Activated B cell treated with CpG ODN at 0.5 μM for 24 hours (primary cell): ENCODE measurements at regions not wholly inside any gene's neighbourhood (a gene's known extent, or its start where the extent isn't known, plus 50 kb on each side); places are given as distances from the start of the nearest gene placed in this dataset.

Experiments used
- ATAC-seq: fragments of 200-7000 bp; cut with Tn5 transposase; one replicate; pipeline ENCODE4 v1.10.0; 2021; ENCODE audit warnings: low read depth, mild to moderate bottlenecking, moderate library complexity
- CTCF ChIA-PET: fragments of 350-600 bp; sonication (Branson Sonifier 250); formaldehyde crosslinking; loops from one replicate; lab custom pipeline; 2021; ENCODE audit warnings: antibody characterized with exemption; lab: Charles Lee
- POLR2A ChIA-PET: fragments of 350-600 bp; sonication (Branson Sonifier 250); formaldehyde crosslinking; loops from one replicate; lab custom pipeline; 2021; ENCODE audit warnings: antibody characterized with exemption; lab: Charles Lee
- DNase-seq: peaks from one replicate; pipeline ENCODE4 v3.0.0; 2022
- H3K27ac Mint-ChIP-seq: one replicate; pipeline ENCODE4 v1.8.0; 2020; ENCODE audit warnings: mixed read lengths
- H3K27me3 Mint-ChIP-seq: one replicate; pipeline ENCODE4 v1.8.0; 2021; ENCODE audit warnings: mixed read lengths
- H3K36me3 Mint-ChIP-seq: one replicate; pipeline ENCODE4 v1.8.0; 2021; ENCODE audit warnings: low read depth, mixed read lengths
- H3K4me1 Mint-ChIP-seq: one replicate; pipeline ENCODE4 v1.8.0; 2021; ENCODE audit warnings: mixed read lengths
- H3K4me3 Mint-ChIP-seq: one replicate; pipeline ENCODE4 v1.8.0; 2020; ENCODE audit warnings: mild to moderate bottlenecking, mixed read lengths
- H3K9me3 Mint-ChIP-seq: one replicate; pipeline ENCODE4 v1.8.0; 2020; ENCODE audit warnings: mixed read lengths
- CTCF ChIP-seq: fragments of 200-600 bp; IDR thresholded peaks from one replicate; pipeline ENCODE4 v1.8.0; 2022; ENCODE audit warnings: antibody characterized with exemption, mild to moderate bottlenecking
- intact Hi-C: fragments of 100-400 bp; cut with micrococcal nuclease; formaldehyde crosslinking; loops from one replicate; pipeline ENCODE4 v1.15.1; 2024

DNA sequence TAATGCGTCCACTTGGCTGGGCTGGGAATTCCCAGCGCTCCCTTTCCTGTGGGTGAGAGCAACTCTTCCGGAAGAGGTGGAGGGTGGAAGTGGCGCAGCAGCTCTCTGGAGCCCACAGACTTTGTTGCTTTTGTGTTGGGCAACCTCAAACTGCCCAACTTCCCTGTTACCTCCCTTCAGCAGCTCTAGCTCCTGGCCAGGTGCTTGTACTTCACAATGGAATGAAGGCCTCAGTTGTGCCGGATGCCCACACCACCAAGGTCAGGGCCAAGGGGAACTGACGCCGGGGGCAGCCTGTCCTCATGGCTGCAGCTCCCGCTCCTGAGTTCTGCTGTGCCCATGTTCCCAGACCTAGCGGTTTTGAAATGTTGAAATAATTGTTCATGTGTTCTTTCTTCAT lies 322.9 kb downstream of the GALR1 start:
- ChIA-PET POLR2A (no interaction called here), CTCF (no interaction called here)
- Mint-ChIP-seq H3K4me3 (no peak overlapping the region), H3K27me3 (no peaks in the 10 kb centered on the region), H3K27ac (no peak overlapping the region), H3K36me3 (no peaks in the 10 kb centered on the region), H3K4me1 (no peaks in the 10 kb centered on the region), H3K9me3 (no peaks in the 10 kb centered on the region)
- no peak for TF ChIP-seq CTCF
- intact Hi-C loops, result no loop called here
- ATAC-seq (no peak), DNase-seq (no peak)

DNA sequence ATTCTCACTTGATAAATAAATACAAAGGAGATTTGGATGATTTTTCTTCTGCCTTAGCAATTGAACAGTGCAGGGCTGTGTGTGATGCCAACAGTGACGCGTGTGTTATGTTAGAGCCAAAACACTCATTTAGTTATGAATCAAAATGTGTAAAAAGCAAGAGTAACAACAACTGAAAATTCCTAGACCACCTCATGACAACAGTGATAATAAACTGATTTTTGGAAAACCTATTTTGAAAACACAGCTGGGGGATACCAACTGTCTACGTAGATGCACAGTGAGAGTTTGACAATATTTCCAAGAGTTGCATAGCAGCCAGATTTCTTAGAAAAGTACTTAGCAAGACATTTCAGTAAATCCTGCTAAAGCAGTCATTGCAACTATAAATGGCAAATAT lies 323.9 kb downstream of the GALR1 start:
- Mint-ChIP-seq H3K36me3 (no peaks in the 10 kb centered on the region), H3K9me3 (no peaks in the 10 kb centered on the region), H3K27ac (no peak overlapping the region), H3K4me3 (no peak overlapping the region), H3K27me3 (no peaks in the 10 kb centered on the region), H3K4me1 (no peaks in the 10 kb centered on the region)
- POLR2A ChIA-PET, result no interaction called here
- intact Hi-C loops, result no loop called here
- ATAC-seq (no peak), DNase-seq (no peak)
- no peak for TF ChIP-seq CTCF
- CTCF ChIA-PET, result no interaction called here

GRCh38 chr18:77590943-77591515 lies 341.4 kb downstream of the GALR1 start:
- Mint-ChIP-seq H3K9me3 (no peaks in the 10 kb centered on the region), H3K36me3 (no peaks in the 10 kb centered on the region)

DNA sequence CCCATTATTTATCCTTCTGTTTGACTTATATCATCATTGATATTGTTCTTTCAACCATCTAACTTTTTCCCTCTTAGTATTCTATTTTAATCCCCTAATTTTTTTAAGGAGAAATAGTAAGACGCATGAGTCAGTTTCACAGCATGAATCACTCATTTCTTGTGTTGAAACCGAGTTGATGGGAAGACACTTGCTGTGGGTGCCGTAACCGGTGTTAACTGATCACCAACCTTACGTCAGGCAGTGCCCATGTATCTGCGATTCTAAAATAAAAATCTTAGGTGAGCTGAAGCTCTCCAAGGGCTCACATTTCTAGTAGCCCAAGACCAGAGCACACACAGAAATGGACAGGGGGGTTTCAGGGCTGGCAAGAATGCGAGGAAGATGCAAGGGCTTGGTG lies 348.1 kb downstream of the GALR1 start:
- Mint-ChIP-seq H3K9me3 (no peaks in the 10 kb centered on the region), H3K27ac (no peak overlapping the region), H3K4me1 (no peaks in the 10 kb centered on the region), H3K36me3 (no peaks in the 10 kb centered on the region), H3K4me3 (no peak overlapping the region), H3K27me3 (peaks cover 3% of the 10 kb centered on the region)
- DNase-seq (no peak), ATAC-seq (no peak)
- intact Hi-C loops, result no loop called here
- ChIA-PET CTCF (no interaction called here), POLR2A (no interaction called here)
- no peak for TF ChIP-seq CTCF

More at GRCh38 chr18:77590943-77591515, 341.4 kb downstream of the GALR1 start:
- DNase-seq (no peak), ATAC-seq (no peak)
- Mint-ChIP-seq H3K27me3 (peaks cover 3% of the 10 kb centered on the region), H3K27ac (no peak overlapping the region), H3K4me3 (no peak overlapping the region), H3K4me1 (no peaks in the 10 kb centered on the region)
- ChIA-PET CTCF (no interaction called here), POLR2A (no interaction called here)
- intact Hi-C loops, result no loop called here
- TF ChIP-seq CTCF, result no peak

DNA sequence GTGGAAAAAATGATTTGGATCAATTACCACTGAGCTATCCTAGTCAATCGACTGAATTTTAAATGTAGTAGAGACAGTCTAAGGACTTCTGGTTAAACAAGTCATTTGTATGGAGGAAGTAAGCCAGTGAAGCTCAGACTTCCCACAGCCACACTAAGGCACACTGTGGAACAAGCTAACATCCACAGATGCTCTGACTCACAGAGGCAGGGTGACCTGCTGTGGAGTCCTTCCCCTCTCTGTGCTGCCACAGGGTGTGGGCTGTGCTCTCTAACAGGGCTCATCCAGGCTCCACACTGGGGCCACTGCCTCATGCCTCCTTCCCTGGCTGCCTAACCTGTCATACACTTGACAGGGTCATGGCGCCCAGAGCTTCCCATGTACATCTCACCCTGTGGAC lies 351.0 kb downstream of the GALR1 start:
- Mint-ChIP-seq H3K4me1 (no peaks in the 10 kb centered on the region), H3K36me3 (no peaks in the 10 kb centered on the region), H3K4me3 (no peak overlapping the region), H3K27me3 (no peaks in the 10 kb centered on the region), H3K9me3 (no peaks in the 10 kb centered on the region), H3K27ac (no peak overlapping the region)
- no peak for TF ChIP-seq CTCF
- intact Hi-C loops, result no loop called here
- DNase-seq (no peak), ATAC-seq (no peak)
- ChIA-PET POLR2A (no interaction called here), CTCF (no interaction called here)
